MCF 10A (cell line): ENCODE measurements at regions not wholly inside any gene's neighbourhood (a gene's known extent, or its start where the extent isn't known, plus 50 kb on each side); places are given as distances from the start of the nearest gene placed in this dataset.
"Not testable (repeated sequence)": the region's sequence is repeated elsewhere in the genome, so short reads cannot be mapped to it uniquely, and the experiment has no call there.

Source experiments
- BruUV-seq: library from RNA; stranded (reverse); fragments of 400-500 nt; replicated peaks from 2 replicates; lab custom pipeline; 2021; lab: Mats Ljungman, UMichigan
- CTCF ChIA-PET: fragments of 300-600 bp; sonication (Branson Sonifier 250); formaldehyde crosslinking; extraction: SDS; loops from one replicate; lab custom pipeline; 2021; ENCODE audit warnings: antibody characterized with exemption, inconsistent platforms; lab: Yijun Ruan, JAX
- POLR2A ChIA-PET: fragments of 300-600, 350-650 bp; sonication (Branson Sonifier 250); formaldehyde crosslinking; extraction: SDS; loops from one replicate; lab custom pipeline; 2020; ENCODE audit warnings: antibody characterized with exemption, inconsistent platforms; lab: Yijun Ruan, JAX
- DNase-seq: peaks from one replicate; pipeline ENCODE4 v3.0.0-alpha.2; 2018; ENCODE audit not compliant: unreplicated experiment
- H3K27ac Mint-ChIP-seq: one replicate; pipeline ENCODE4 v1.8.0; 2022; ENCODE audit warnings: mild to moderate bottlenecking, low read depth, mixed read lengths; ENCODE audit not compliant: unreplicated experiment
- H3K27me3 Mint-ChIP-seq: one replicate; pipeline ENCODE4 v1.8.0; 2022; ENCODE audit warnings: mixed read lengths; ENCODE audit not compliant: insufficient read depth, unreplicated experiment
- H3K36me3 Mint-ChIP-seq: one replicate; pipeline ENCODE4 v1.8.0; 2022; ENCODE audit warnings: mild to moderate bottlenecking, moderate library complexity, mixed read lengths; ENCODE audit not compliant: insufficient read depth, unreplicated experiment
- H3K4me1 Mint-ChIP-seq: one replicate; pipeline ENCODE4 v1.8.0; 2022; ENCODE audit warnings: mixed read lengths; ENCODE audit not compliant: insufficient read depth, unreplicated experiment
- H3K4me3 Mint-ChIP-seq: one replicate; pipeline ENCODE4 v1.8.0; 2022; ENCODE audit warnings: mild to moderate bottlenecking, moderate library complexity, mixed read lengths; ENCODE audit not compliant: unreplicated experiment
- H3K9me3 Mint-ChIP-seq: one replicate; pipeline ENCODE4 v1.8.0; 2022; ENCODE audit warnings: mixed read lengths; ENCODE audit not compliant: unreplicated experiment
- CTCF ChIP-seq: fragments of 200-600 bp; IDR thresholded peaks from one replicate; pipeline ENCODE4 v1.8.0; 2022; ENCODE audit warnings: antibody characterized with exemption, mild to moderate bottlenecking; ENCODE audit not compliant: unreplicated experiment
- intact Hi-C: fragments of 100-400 bp; cut with micrococcal nuclease; formaldehyde crosslinking; loops from 2 replicates; pipeline ENCODE4 v1.14.1; 2022

DNA sequence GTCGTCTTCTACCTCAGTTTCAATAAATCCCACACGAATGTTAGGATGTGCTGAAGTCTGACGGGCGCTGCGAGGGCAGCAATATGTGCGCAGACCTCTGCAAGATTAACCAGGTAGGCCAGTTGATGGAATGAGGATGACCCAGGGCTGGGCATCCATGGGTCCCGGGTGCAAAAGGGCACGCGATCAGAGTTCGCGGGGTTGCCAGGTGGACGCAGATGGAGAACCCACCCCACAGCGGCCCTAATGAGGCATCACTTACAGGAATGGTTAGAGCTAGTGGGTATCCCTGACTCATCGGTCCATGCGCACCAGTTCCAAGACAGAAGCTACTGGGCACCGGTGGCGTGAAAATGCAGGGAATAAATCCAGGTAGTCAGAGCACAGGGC, 2116.0 kb downstream of the TP53TG3F start:
- H3K9me3 Mint-ChIP-seq = peaks cover 20% of the 10 kb centered on the region
- ChIA-PET POLR2A (no interaction called here), CTCF (interaction anchor here (1.4 to 1.5 kb wide), 2 partner anchors 15 to 103 kb away, joined by 3 to 4 read pairs; no protein-coding TSS in a partner anchor)
- no peak overlapping the region for H3K4me3 Mint-ChIP-seq
- DNase-seq = no peak
- intact Hi-C loops = no loop called here
- BruUV-seq = no TSS peak
- no peak overlapping the region for H3K27ac Mint-ChIP-seq
- no peak for TF ChIP-seq CTCF
- no peaks in the 10 kb centered on the region for H3K4me1 Mint-ChIP-seq
- H3K36me3 Mint-ChIP-seq = no peaks in the 10 kb centered on the region
- H3K27me3 Mint-ChIP-seq = no peaks in the 10 kb centered on the region

- no peak overlapping the region for H3K27ac Mint-ChIP-seq
- POLR2A ChIA-PET = no interaction called here
- H3K4me1 Mint-ChIP-seq = no peaks in the 10 kb centered on the region
- no peak for TF ChIP-seq CTCF
- peaks cover 12% of the 10 kb centered on the region for H3K9me3 Mint-ChIP-seq
- no peak for DNase-seq
- BruUV-seq = no TSS peak
- no peaks in the 10 kb centered on the region for H3K36me3 Mint-ChIP-seq
- intact Hi-C loops = no loop called here
- H3K27me3 Mint-ChIP-seq = no peaks in the 10 kb centered on the region
- H3K4me3 Mint-ChIP-seq = no peak overlapping the region
- CTCF ChIA-PET = interaction anchor here (1.6 kb wide), 1 partner anchor 93 kb away, joined by 6 read pairs; no protein-coding TSS in a partner anchor
Observed at GRCh38 chr16:35585411-35585810, 2126.0 kb downstream of the TP53TG3F start.

DNA sequence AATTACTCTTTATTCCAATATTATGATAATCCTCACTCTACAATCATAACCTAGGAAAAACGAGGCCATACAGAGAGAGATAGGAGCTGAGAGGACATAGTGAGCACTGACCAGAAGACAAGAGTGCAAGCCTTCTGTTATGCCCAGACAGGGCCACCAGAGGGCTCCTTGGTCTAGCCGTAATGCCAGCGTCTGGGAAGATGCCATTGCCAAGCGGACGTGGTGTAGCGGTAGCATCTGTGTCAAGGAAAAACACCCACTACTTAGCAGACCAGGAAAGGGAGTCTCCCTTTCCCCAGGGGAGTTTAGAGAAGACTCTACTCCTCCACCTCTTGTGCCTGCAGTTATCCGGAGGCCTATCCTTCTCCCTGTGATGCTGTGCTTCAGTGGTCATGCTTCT, 2131.5 kb downstream of the TP53TG3F start:
- BruUV-seq, H3K36me3 Mint-ChIP-seq, H3K9me3 Mint-ChIP-seq, H3K27ac Mint-ChIP-seq, H3K27me3 Mint-ChIP-seq, H3K4me1 Mint-ChIP-seq, H3K4me3 Mint-ChIP-seq, intact Hi-C loops: not testable (repeated sequence)
- DNase-seq = peak; percentile 30
- ChIA-PET CTCF (interaction anchor here (0.6 to 3.4 kb wide), 7 partner anchors 10 to 202 kb away, joined by 3 to 26 read pairs (median 4); no protein-coding TSS in a partner anchor), POLR2A (interaction anchor here (1.3 kb wide), 1 partner anchor 9 kb away, joined by 5 read pairs; no protein-coding TSS in a partner anchor)
- TF ChIP-seq CTCF = peak; percentile 25

DNA sequence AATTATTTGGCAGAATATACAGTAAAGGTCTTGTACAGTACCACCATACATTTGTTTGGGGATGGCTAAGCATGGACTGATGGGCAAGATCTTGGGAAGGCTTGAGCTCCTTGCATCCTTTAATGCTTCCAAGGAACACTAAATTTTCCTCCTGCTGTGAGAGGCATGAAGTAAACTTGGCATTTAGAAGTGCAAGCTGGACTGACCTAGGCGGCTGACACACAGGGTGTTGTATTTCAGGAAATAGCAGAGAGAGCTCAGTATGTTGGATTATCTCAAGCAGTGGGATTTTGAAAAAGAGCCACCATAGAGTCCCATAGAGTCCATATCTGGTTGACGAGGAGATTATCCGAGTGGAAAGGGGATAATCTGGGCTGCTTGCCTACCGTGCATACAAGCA, 2137.1 kb downstream of the TP53TG3F start:
- no peaks in the 10 kb centered on the region for H3K36me3 Mint-ChIP-seq
- BruUV-seq = no TSS peak
- H3K4me3 Mint-ChIP-seq = no peak overlapping the region
- intact Hi-C loops = no loop called here
- peak overlapping the region; percentile 12 for H3K27ac Mint-ChIP-seq
- POLR2A ChIA-PET = interaction anchor here (0.6 kb wide), 2 partner anchors 34 to 47 kb away, joined by 4 to 5 read pairs; no protein-coding TSS in a partner anchor
- H3K4me1 Mint-ChIP-seq = peaks cover 30% of the 10 kb centered on the region
- peak; percentile 8 for DNase-seq
- H3K27me3 Mint-ChIP-seq = no peaks in the 10 kb centered on the region
- no peak for TF ChIP-seq CTCF
- no peaks in the 10 kb centered on the region for H3K9me3 Mint-ChIP-seq
- CTCF ChIA-PET = interaction anchor here (0.6 kb wide), 1 partner anchor 14 kb away, joined by 3 read pairs; no protein-coding TSS in a partner anchor
